GM12878 (cell line): ENCODE measurements at regions not wholly inside any gene's neighbourhood (a gene's known extent, or its start where the extent isn't known, plus 50 kb on each side); places are given as distances from the start of the nearest gene placed in this dataset.

Experiments
- ATAC-seq: fragments of 200-7000 bp; cut with Tn5 transposase; 3 replicates; pipeline ENCODE4 v1.9.1; 2020; ENCODE audit warnings: mild to moderate bottlenecking, moderate library complexity
- BruUV-seq: library from RNA; stranded (reverse); fragments of 400-500 nt; replicated peaks from 2 replicates; lab custom pipeline; 2021; lab: Mats Ljungman, UMichigan
- CTCF ChIA-PET: fragments of 300-600 bp; sonication (Branson Sonifier 250); formaldehyde crosslinking; extraction: SDS; loops from one replicate; lab custom pipeline; 2021; ENCODE audit warnings: inconsistent platforms; lab: Yijun Ruan, JAX
- POLR2A ChIA-PET: fragments of 350-600 bp; formaldehyde crosslinking; extraction: SDS; loops from one replicate; lab custom pipeline; 2021; ENCODE audit warnings: inconsistent platforms; lab: Charles Lee
- RAD21 ChIA-PET: fragments of 300-600 bp; sonication (Branson Sonifier 250); formaldehyde crosslinking; loops from one replicate; lab custom pipeline; 2023; ENCODE audit warnings: antibody characterized with exemption; ENCODE audit not compliant: unreplicated experiment; lab: Charles Lee
- SMC1A ChIA-PET: fragments of 300-600 bp; sonication (Branson Sonifier 250); formaldehyde crosslinking; loops from one replicate; lab custom pipeline; 2023; ENCODE audit not compliant: unreplicated experiment, uncharacterized antibody; lab: Charles Lee
- DNase-seq: peaks from one replicate; pipeline ENCODE4 v3.0.0-alpha.2; 2011; ENCODE audit warnings: low read depth, low spot score
- FAIRE-seq: peaks from 3 replicates; lab custom pipeline; 2011; peaks lifted over from hg19 to GRCh38; lab: Jason Lieb, UNC
- H2AFZ ChIP-seq: 2 replicates; pipeline ENCODE4 v1.6.0; 2011; ENCODE audit warnings: low read depth, low read length, control low read depth; ENCODE audit not compliant: control insufficient read depth
- H3K27ac ChIP-seq: 2 replicates; pipeline ENCODE4 v1.5.1; 2011; ENCODE audit warnings: control low read depth; ENCODE audit not compliant: control insufficient read depth, insufficient read depth
- H3K27me3 ChIP-seq, 2 experiments: replicated peaks in 1 of 2; 2 replicates each; pipeline versions ENCODE4 v1.6.0 to v1.6.1; 2011; ENCODE audit warnings: low read length in 1 of 2; ENCODE audit not compliant: control insufficient read depth in 2 of 2, insufficient read depth in 2 of 2
- H3K36me3 ChIP-seq, 2 experiments: 2 replicates each; pipeline ENCODE4 v1.5.1; 2011; ENCODE audit warnings: low read length in 1 of 2; ENCODE audit not compliant: control insufficient read depth in 2 of 2, insufficient read depth in 2 of 2
- H3K4me1 ChIP-seq: 2 replicates; pipeline ENCODE4 v1.6.1; 2011; ENCODE audit warnings: mild to moderate bottlenecking, low read length, moderate library complexity, mixed read lengths; ENCODE audit not compliant: control insufficient read depth, insufficient read depth
- H3K4me2 ChIP-seq: 2 replicates; pipeline ENCODE4 v1.6.0; 2011; ENCODE audit warnings: control low read depth; ENCODE audit not compliant: control insufficient read depth, insufficient read depth
- H3K4me3 ChIP-seq: fragments of 200-600 bp; sonication (generic); 2 replicates; pipeline ENCODE4 v1.5.1; 2016
- H3K79me2 ChIP-seq: 2 replicates; pipeline ENCODE4 v1.6.0; 2011; ENCODE audit warnings: low read length; ENCODE audit not compliant: control insufficient read depth, insufficient read depth
- H3K9ac ChIP-seq: 2 replicates; pipeline ENCODE4 v1.8.0; 2011; ENCODE audit warnings: low read length, control low read depth, mixed read lengths; ENCODE audit not compliant: control insufficient read depth, insufficient read depth
- H3K9me3 ChIP-seq: replicated peaks from 3 replicates; pipeline ENCODE4 v1.5.1; 2011; ENCODE audit warnings: mild to moderate bottlenecking, low read length; ENCODE audit not compliant: control insufficient read depth, insufficient read depth
- H4K20me1 ChIP-seq: 2 replicates; pipeline ENCODE4 v1.6.0; 2011; ENCODE audit not compliant: control insufficient read depth, insufficient read depth
- ATF3 ChIP-seq: IDR thresholded peaks from 2 replicates; pipeline ENCODE4 v1.6.1; 2011; ENCODE audit warnings: low read depth, mild to moderate bottlenecking, low read length, moderate library complexity, borderline replicate concordance; ENCODE audit errors: extremely low read depth
- MYB ChIP-seq: fragments of 150-350 bp; IDR thresholded peaks from 2 replicates; pipeline ENCODE4 v1.6.1; 2014; ENCODE audit warnings: mild to moderate bottlenecking, low read depth, low read length, borderline replicate concordance
- PML ChIP-seq: IDR thresholded peaks from 2 replicates; pipeline ENCODE4 v1.6.1; 2012; ENCODE audit warnings: low read length, inconsistent platforms
- POLR2AphosphoS2 ChIP-seq: IDR thresholded peaks from 2 replicates; pipeline ENCODE4 v1.6.1; 2011; ENCODE audit warnings: low read depth, mild to moderate bottlenecking, low read length, improper control_type of control experiment, moderate library complexity
- SMAD1 ChIP-seq: fragments of 450-650 bp; IDR thresholded peaks from 2 replicates; pipeline ENCODE4 v1.6.1; 2018; ENCODE audit warnings: mild to moderate bottlenecking, low read depth; ENCODE audit not compliant: partially characterized antibody
- ZNF687 ChIP-seq: fragments of 450-650 bp; IDR thresholded peaks from 2 replicates; pipeline ENCODE4 v1.6.1; 2017; ENCODE audit warnings: mild to moderate bottlenecking, moderate library complexity
- WGBS: methylation state at CpG from one replicate; pipeline ENCODE4 v1.1.6; 2016; ENCODE audit warnings: low lambda C conversion rate; ENCODE audit not compliant: insufficient replicate concordance, insufficient coverage; ENCODE audit errors: missing lambda C conversion rate; 5-methylcytosine and 5-hydroxymethylcytosine counted together
- in situ Hi-C: fragments of 300-500 bp; cut with MboI; formaldehyde crosslinking; loops from 9 replicates; pipeline ENCODE4 v1.14.3; 2018; ENCODE audit warnings: mixed read lengths
- intact Hi-C: fragments of 100-400 bp; cut with micrococcal nuclease; formaldehyde crosslinking; loops from one replicate; pipeline ENCODE4 v1.14.2; 2022; ENCODE audit not compliant: unreplicated experiment
- TF ChIP-seq, protein P1 (sequence below): fragments of 150-350 bp; IDR thresholded peaks from 2 replicates; pipeline ENCODE4 v1.6.1; 2014; ENCODE audit warnings: mild to moderate bottlenecking, low read depth, low read length

DNA sequence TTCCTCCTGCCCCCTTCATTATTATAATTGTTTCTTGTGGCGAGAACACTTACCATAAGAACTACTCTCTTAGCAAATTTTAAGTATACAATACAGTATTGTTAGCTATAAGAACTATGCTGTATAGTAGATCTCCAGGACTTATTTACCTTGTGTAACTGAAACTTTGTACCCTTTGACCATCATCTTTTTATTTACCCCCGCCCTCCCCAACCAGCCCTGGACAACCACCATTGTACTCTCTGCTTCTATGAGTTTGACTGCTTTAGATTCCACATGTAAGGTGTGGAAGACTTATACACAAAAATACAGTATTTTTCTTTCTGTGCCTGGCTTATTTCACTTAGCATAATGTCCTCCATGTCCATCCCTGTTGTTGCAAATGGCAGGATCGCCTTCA lies 161.1 kb downstream of the PHF8 start (continued):
- TF ChIP-seq ZNF687, result no peak

- Histone ChIP-seq H3K4me2 (no peak overlapping the region), H3K79me2 (no peaks in the 10 kb centered on the region), H4K20me1 (no peaks in the 10 kb centered on the region), H3K4me3 (no peak overlapping the region), H3K27ac (no peak overlapping the region), H3K4me1 (no peaks in the 10 kb centered on the region), H2AFZ (no peak overlapping the region)
- 50% methylated on average over 6 of the region's 6 CpGs for WGBS
- in situ Hi-C loops, result no loop called here
- no peak for DNase-seq
- ChIA-PET CTCF (no interaction called here), RAD21 (no interaction called here)
- TF ChIP-seq ZNF687, result no peak
- no peak for TF ChIP-seq ATF3
- TF ChIP-seq POLR2AphosphoS2, result no peak
- no peak for TF ChIP-seq MYB
- no peak for TF ChIP-seq PML
- TF ChIP-seq, protein P1, sequence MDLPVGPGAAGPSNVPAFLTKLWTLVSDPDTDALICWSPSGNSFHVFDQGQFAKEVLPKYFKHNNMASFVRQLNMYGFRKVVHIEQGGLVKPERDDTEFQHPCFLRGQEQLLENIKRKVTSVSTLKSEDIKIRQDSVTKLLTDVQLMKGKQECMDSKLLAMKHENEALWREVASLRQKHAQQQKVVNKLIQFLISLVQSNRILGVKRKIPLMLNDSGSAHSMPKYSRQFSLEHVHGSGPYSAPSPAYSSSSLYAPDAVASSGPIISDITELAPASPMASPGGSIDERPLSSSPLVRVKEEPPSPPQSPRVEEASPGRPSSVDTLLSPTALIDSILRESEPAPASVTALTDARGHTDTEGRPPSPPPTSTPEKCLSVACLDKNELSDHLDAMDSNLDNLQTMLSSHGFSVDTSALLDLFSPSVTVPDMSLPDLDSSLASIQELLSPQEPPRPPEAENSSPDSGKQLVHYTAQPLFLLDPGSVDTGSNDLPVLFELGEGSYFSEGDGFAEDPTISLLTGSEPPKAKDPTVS, result no peak
- TF ChIP-seq SMAD1, result no peak
- TF ChIP-seq, all 136 proteins: peak for 0
- H3K9me3 ChIP-seq, result no peaks in the 10 kb centered on the region
- H3K36me3 ChIP-seq, result no peaks in the 10 kb centered on the region
- BruUV-seq, result no TSS peak
- no peak for ATAC-seq
- ChIA-PET SMC1A (interaction anchor here (0.6 kb wide), 1 partner anchor 28 kb away, joined by 3 read pairs; no protein-coding TSS in a partner anchor), POLR2A (no interaction called here)
- no peak for FAIRE-seq
- no peak overlapping the region for H3K9ac ChIP-seq
- intact Hi-C loops, result no loop called here
- no peaks in the 10 kb centered on the region for H3K27me3 ChIP-seq
These were observed 161.9 kb downstream of the PHF8 start for GRCh38 chrX:53882331-53882730.
